SK-N-MC (cell line): ENCODE measurements at regions not wholly inside any gene's neighbourhood (a gene's known extent, or its start where the extent isn't known, plus 50 kb on each side); places are given as distances from the start of the nearest gene placed in this dataset.

Source experiments
- FOXP2 ChIP-seq: optimal IDR thresholded peaks from 2 replicates; pipeline ENCODE3; 2011; ENCODE audit warnings: mild to moderate bottlenecking, moderate library complexity; ENCODE audit not compliant: insufficient read depth; ENCODE audit errors: extremely low read length, control extremely low read depth
- POLR2AphosphoS5 ChIP-seq: IDR thresholded peaks from 2 replicates; pipeline ENCODE4 v1.6.1; 2012; ENCODE audit warnings: mild to moderate bottlenecking, low read depth, low read length, borderline replicate concordance

GRCh38 chr14:100400115-100400514, 77.0 kb downstream of the SLC25A47 start:
- TF ChIP-seq POLR2AphosphoS5 (no peak), FOXP2 (no peak)
